Kidney (tissue), 13 donors: ENCODE measurements at regions not wholly inside any gene's neighbourhood (a gene's known extent, or its start where the extent isn't known, plus 50 kb on each side); places are given as distances from the start of the nearest gene placed in this dataset.

Experiments used
- DNase-seq, 5 donors: peaks; one replicate each; pipeline ENCODE4 v3.0.0-alpha.2; 2013 to 2020
- FAIRE-seq: peaks from 2 replicates; lab custom pipeline; 2012; peaks lifted over from hg19 to GRCh38; lab: Jason Lieb, UNC
- H3K27ac ChIP-seq, 2 donors: one replicate each; pipeline ENCODE4 v1.7.0; 2013; ENCODE audit warnings: low read depth in 2 of 2, low read length in 2 of 2, inconsistent platforms in 1 of 2
- H3K27me3 ChIP-seq: one replicate; pipeline ENCODE4 v1.7.1; 2013; ENCODE audit warnings: low read length, inconsistent platforms; ENCODE audit not compliant: control insufficient read depth, insufficient read depth
- H3K36me3 ChIP-seq, 3 donors: one replicate each; pipeline versions ENCODE4 v1.7.0 to v1.7.1; 2013; ENCODE audit warnings: low read length in 3 of 3, control low read depth in 1 of 3, inconsistent platforms in 1 of 3; ENCODE audit not compliant: insufficient read depth in 3 of 3, control insufficient read depth in 2 of 3
- H3K4me1 ChIP-seq, 3 donors: one replicate each; pipeline versions ENCODE4 v1.7.0 to v1.7.1; 2013; ENCODE audit warnings: low read length in 3 of 3, inconsistent platforms in 1 of 3, low read depth in 1 of 3; ENCODE audit not compliant: control insufficient read depth in 2 of 3, insufficient read depth in 2 of 3
- H3K4me3 ChIP-seq, 3 donors: one replicate each; pipeline versions ENCODE4 v1.7.0 to v1.8.1; 2013; ENCODE audit warnings: low read length in 3 of 3, control low read depth in 1 of 3, inconsistent platforms in 1 of 3
- H3K9ac ChIP-seq, 3 donors: one replicate each; pipeline versions ENCODE4 v1.7.0 to v1.7.1; 2013; ENCODE audit warnings: low read length in 3 of 3, control low read depth in 1 of 3, inconsistent platforms in 1 of 3
- H3K9me3 ChIP-seq, 3 donors: one replicate each; pipeline versions ENCODE4 v1.7.0 to v1.7.1; 2013; ENCODE audit warnings: low read length in 3 of 3, control low read depth in 1 of 3, inconsistent platforms in 1 of 3; ENCODE audit not compliant: control insufficient read depth in 2 of 3, insufficient read depth in 1 of 3
- CTCF ChIP-seq: IDR thresholded peaks from 3 replicates; pipeline ENCODE4 v1.5.1; 2012; ENCODE audit warnings: mild to moderate bottlenecking, moderate library complexity, borderline replicate concordance; ENCODE audit not compliant: insufficient read depth; ENCODE audit errors: extremely low read depth
- intact Hi-C: fragments of 100-400 bp; cut with DNase I; formaldehyde crosslinking; loops from one replicate; pipeline ENCODE4 v1.11.1; 2022
- donor health status: control.
- donor health status: control.
- donor health status: control.
- donor health status: control.
- donor health status: control.
- donor health status: DM: yes; HTN: yes; CAD: no.
- donor health status: Normal renal cell carcinoma (clear cell type).

GRCh38 chr4:155009288-155009687, 199.1 kb upstream of the NPY2R start:
- no peaks in the 10 kb centered on the region for H3K9me3 ChIP-seq
- no peak for FAIRE-seq
- H3K9ac ChIP-seq, result no peak overlapping the region
- intact Hi-C loops, result no loop called here
- H3K4me1 ChIP-seq, result no peaks in the 10 kb centered on the region
- no peak for TF ChIP-seq CTCF
- no peaks in the 10 kb centered on the region for H3K27me3 ChIP-seq
- no peak overlapping the region for H3K27ac ChIP-seq
- H3K4me3 ChIP-seq, result no peak overlapping the region
- DNase-seq, result no peak
- no peaks in the 10 kb centered on the region for H3K36me3 ChIP-seq

- Histone ChIP-seq H3K4me3 (no peak overlapping the region), H3K36me3 (no peaks in the 10 kb centered on the region), H3K27ac (no peak overlapping the region), H3K9ac (no peak overlapping the region), H3K4me1 (no peaks in the 10 kb centered on the region), H3K9me3 (no peaks in the 10 kb centered on the region), H3K27me3 (no peaks in the 10 kb centered on the region)
- FAIRE-seq, result no peak
- no peak for TF ChIP-seq CTCF
- DNase-seq, result no peak
- intact Hi-C loops, result no loop called here
Measured at GRCh38 chr4:155010376-155010775, 198.1 kb upstream of the NPY2R start.

GRCh38 chr4:155011163-155011780, 197.2 kb upstream of the NPY2R start:
- intact Hi-C loops, result no loop called here
- DNase-seq, result no peak
- no peaks in the 10 kb centered on the region for H3K27me3 ChIP-seq
- no peaks in the 10 kb centered on the region for H3K36me3 ChIP-seq
- H3K4me3 ChIP-seq, result no peak overlapping the region
- no peak overlapping the region for H3K9ac ChIP-seq
- FAIRE-seq, result no peak
- no peaks in the 10 kb centered on the region for H3K9me3 ChIP-seq
- no peaks in the 10 kb centered on the region for H3K4me1 ChIP-seq
- H3K27ac ChIP-seq, result no peak overlapping the region
- TF ChIP-seq CTCF, result no peak

GRCh38 chr4:155012469-155012868, 196.0 kb upstream of the NPY2R start:
- intact Hi-C loops, result no loop called here
- no peak overlapping the region for H3K27ac ChIP-seq
- FAIRE-seq (no peak), DNase-seq (no peak)
- TF ChIP-seq CTCF, result no peak
- no peaks in the 10 kb centered on the region for H3K36me3 ChIP-seq
- no peak overlapping the region for H3K9ac ChIP-seq
- no peaks in the 10 kb centered on the region for H3K4me1 ChIP-seq
- no peak overlapping the region for H3K4me3 ChIP-seq
- no peaks in the 10 kb centered on the region for H3K27me3 ChIP-seq
- no peaks in the 10 kb centered on the region for H3K9me3 ChIP-seq
